ENCODE measurements at regions not wholly inside any gene's neighbourhood (a gene's known extent, or its start where the extent isn't known, plus 50 kb on each side); places are given as distances from the start of the nearest gene placed in this dataset.

GRCh38 chr12:39692258-39692853 lies 72.8 kb upstream of the ABCD2 start (continued):
- peak in 1 of 3 experiments; percentile 17; a peak in 2 of 6 replicates for TF ChIP-seq CTCF (IDR thresholded peaks at IDR 0.05 in 2 of 3, conservative IDR thresholded peaks at IDR 0.05 in 1 of 3; ENCODE audit: control insufficient read depth in 2 of 3, extremely low read depth in 1 of 3, insufficient read depth in 1 of 3, low read depth in 3 of 3, low read length in 3 of 3)
- TF ChIP-seq IRF4 (IDR thresholded peaks at IDR 0.05; ENCODE audit: low read depth, low read length), result no peak
- no peak for TF ChIP-seq YBX1 (IDR thresholded peaks at IDR 0.05)
- no peak for TF ChIP-seq ATF2 (IDR thresholded peaks at IDR 0.05; ENCODE audit: low read length)
- no peak for TF ChIP-seq FOXM1 (IDR thresholded peaks at IDR 0.05; ENCODE audit: low read depth, low read length)
- no peak for TF ChIP-seq HDAC2 (IDR thresholded peaks at IDR 0.05)

- Histone ChIP-seq H3K9me3 (replicated peaks; ENCODE audit: control insufficient read depth, insufficient read depth, low read length) (no peaks in the 10 kb centered on the region), H3K27ac (ENCODE audit: control insufficient read depth, insufficient read depth) (no peak overlapping the region), H3K4me3 (no peak overlapping the region), H3K27me3 (replicated peaks in 1 of 2; ENCODE audit: control insufficient read depth in 2 of 2, insufficient read depth in 2 of 2, low read length in 1 of 2) (no peaks in the 10 kb centered on the region), H3K9ac (ENCODE audit: control insufficient read depth, insufficient read depth, low read length) (no peak overlapping the region), H3K79me2 (ENCODE audit: control insufficient read depth, insufficient read depth, low read length) (no peaks in the 10 kb centered on the region), H3K4me2 (ENCODE audit: control insufficient read depth, insufficient read depth) (no peak overlapping the region), H4K20me1 (ENCODE audit: control insufficient read depth, insufficient read depth) (no peaks in the 10 kb centered on the region), H3K4me1 (ENCODE audit: control insufficient read depth, insufficient read depth, low read length) (no peaks in the 10 kb centered on the region), H2AFZ (ENCODE audit: control insufficient read depth, low read depth, low read length) (no peak overlapping the region), H3K36me3 (ENCODE audit: control insufficient read depth in 2 of 2, insufficient read depth in 2 of 2, low read length in 1 of 2) (no peaks in the 10 kb centered on the region)
- DNase-seq (ENCODE audit: low read depth, low spot score), result no peak
- ChIA-PET SMC1A (ENCODE audit: uncharacterized antibody, unreplicated experiment) (no interaction called here), CTCF (interaction anchor here (0.5 kb wide), 1 partner anchor 361 kb away, joined by 3 read pairs; no protein-coding TSS in a partner anchor), POLR2A (no interaction called here), RAD21 (ENCODE audit: unreplicated experiment) (no interaction called here)
- FAIRE-seq, result no peak
- no TSS peak for BruUV-seq (replicated peaks)
- intact Hi-C loops (cut with micrococcal nuclease; ENCODE audit: unreplicated experiment) (no loop called here), in situ Hi-C loops (cut with MboI) (loop anchor here (10.0 kb wide), 1 partner anchor 371 kb away; no protein-coding TSS in a partner anchor)
- 100% methylated on average over 1 of the region's 1 CpG for WGBS (ENCODE audit: insufficient coverage, insufficient replicate concordance, low lambda C conversion rate, missing lambda C conversion rate)
- no peak for ATAC-seq
- no peak for TF ChIP-seq NR2C2 (IDR thresholded peaks at IDR 0.05; ENCODE audit: borderline replicate concordance, control insufficient read depth, insufficient read length, low read depth)
- no peak for TF ChIP-seq ZNF384 (IDR thresholded peaks at IDR 0.05; ENCODE audit: borderline replicate concordance, low read depth, low read length)
- TF ChIP-seq HDAC6 (IDR thresholded peaks at IDR 0.05; ENCODE audit: unreplicated experiment), result no peak
- TF ChIP-seq MTA2 (IDR thresholded peaks at IDR 0.05; ENCODE audit: low read depth), result no peak
- TF ChIP-seq HCFC1 (IDR thresholded peaks at IDR 0.05; ENCODE audit: low read length), result no peak
- TF ChIP-seq NKRF (conservative IDR thresholded peaks at IDR 0.05), result no peak
- TF ChIP-seq FOXK2 (IDR thresholded peaks at IDR 0.05), result no peak
Observed at GRCh38 chr12:39685854-39686657, 66.5 kb upstream of the ABCD2 start.
